Prostate gland (tissue), 2 donors: ENCODE measurements at regions not wholly inside any gene's neighbourhood (a gene's known extent, or its start where the extent isn't known, plus 50 kb on each side); places are given as distances from the start of the nearest gene placed in this dataset.

ENCODE experiments used
- POLR2AphosphoS5 ChIP-seq: sonication (generic); formaldehyde crosslinking; IDR thresholded peaks from one replicate; pipeline ENCODE4 v1.6.1; 2017; ENCODE audit warnings: antibody characterized with exemption
- TF ChIP-seq, protein P1 (sequence below), 4 experiments: fragments of 200-600 bp in 2 of 4; fragments of 450-650 bp in 2 of 4; sonication (generic) in 2 of 4; IDR thresholded peaks; 1 replicate in 3 of 4; 2 replicates in 1 of 4; pipeline ENCODE4 v1.5.1; 2016 to 2019; ENCODE audit warnings: antibody characterized with exemption in 4 of 4, mild to moderate bottlenecking in 2 of 4, moderate library complexity in 2 of 4

DNA sequence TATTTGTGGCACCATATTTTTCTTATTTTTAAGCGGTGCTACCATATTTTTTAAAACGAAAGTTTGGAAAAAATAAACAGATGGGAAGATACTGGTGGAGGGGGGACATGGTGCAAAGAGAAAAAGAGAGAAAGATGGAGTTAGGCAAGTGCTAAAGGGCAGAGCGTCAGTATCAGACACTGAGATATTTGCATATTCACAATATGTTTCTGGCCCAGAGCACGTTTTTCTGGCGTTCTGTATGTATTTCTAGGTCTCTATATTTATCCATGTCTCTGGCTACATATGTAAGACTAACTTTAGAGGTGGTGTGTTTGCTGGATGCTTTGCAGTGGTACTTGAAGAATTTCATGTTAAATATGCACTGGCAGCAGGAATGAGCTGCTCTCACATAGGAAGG is 414.0 kb downstream of the TLE4 start:
- TF ChIP-seq, protein P1, sequence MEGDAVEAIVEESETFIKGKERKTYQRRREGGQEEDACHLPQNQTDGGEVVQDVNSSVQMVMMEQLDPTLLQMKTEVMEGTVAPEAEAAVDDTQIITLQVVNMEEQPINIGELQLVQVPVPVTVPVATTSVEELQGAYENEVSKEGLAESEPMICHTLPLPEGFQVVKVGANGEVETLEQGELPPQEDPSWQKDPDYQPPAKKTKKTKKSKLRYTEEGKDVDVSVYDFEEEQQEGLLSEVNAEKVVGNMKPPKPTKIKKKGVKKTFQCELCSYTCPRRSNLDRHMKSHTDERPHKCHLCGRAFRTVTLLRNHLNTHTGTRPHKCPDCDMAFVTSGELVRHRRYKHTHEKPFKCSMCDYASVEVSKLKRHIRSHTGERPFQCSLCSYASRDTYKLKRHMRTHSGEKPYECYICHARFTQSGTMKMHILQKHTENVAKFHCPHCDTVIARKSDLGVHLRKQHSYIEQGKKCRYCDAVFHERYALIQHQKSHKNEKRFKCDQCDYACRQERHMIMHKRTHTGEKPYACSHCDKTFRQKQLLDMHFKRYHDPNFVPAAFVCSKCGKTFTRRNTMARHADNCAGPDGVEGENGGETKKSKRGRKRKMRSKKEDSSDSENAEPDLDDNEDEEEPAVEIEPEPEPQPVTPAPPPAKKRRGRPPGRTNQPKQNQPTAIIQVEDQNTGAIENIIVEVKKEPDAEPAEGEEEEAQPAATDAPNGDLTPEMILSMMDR (IDR thresholded peaks at IDR 0.05): no peak
- no peak for TF ChIP-seq POLR2AphosphoS5
